ENCODE measurements at regions not wholly inside any gene's neighbourhood (a gene's known extent, or its start where the extent isn't known, plus 50 kb on each side); places are given as distances from the start of the nearest gene placed in this dataset.

DNA sequence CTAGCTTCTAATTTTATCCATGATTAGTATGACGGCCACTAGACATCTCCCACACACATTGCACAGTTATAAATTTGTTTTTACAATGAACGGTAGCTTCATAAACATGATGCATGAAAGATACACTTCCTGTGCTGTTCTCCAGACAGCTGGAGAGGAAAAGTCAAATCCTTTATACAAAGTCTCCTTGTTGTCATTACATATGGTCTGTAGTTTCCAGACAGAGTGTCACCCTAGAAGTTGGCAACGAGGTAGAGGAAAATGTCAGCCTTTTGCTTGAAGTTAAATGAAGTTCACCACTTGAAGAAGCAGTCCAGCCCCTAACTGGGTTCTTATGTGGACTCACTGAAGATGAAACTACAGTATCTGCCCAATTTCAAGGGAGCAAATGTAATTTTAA lies 253.0 kb upstream of the P2RY1 start:
- Histone ChIP-seq H3K4me3 (ENCODE audit: insufficient read depth, low read length, poor library complexity, severe bottlenecking) (no peak overlapping the region), H3K79me2 (ENCODE audit: insufficient read depth, low read length) (no peaks in the 10 kb centered on the region), H3K9me2 (replicated peaks; ENCODE audit: insufficient read depth, low read length) (no peaks in the 10 kb centered on the region), H2AFZ (ENCODE audit: low read depth, low read length, severe bottlenecking) (no peak overlapping the region), H3K9ac (ENCODE audit: low read length) (no peak overlapping the region), H3K36me3 (ENCODE audit: low read length) (no peaks in the 10 kb centered on the region), H3K27me3 (ENCODE audit: low read length) (no peaks in the 10 kb centered on the region), H3K9me3 (ENCODE audit: insufficient read depth, low read length) (no peaks in the 10 kb centered on the region), H4K20me1 (ENCODE audit: low read depth, low read length) (no peaks in the 10 kb centered on the region), H3K4me2 (ENCODE audit: low read depth, low read length, poor library complexity, severe bottlenecking) (no peak overlapping the region), H3K27ac (ENCODE audit: low read depth, low read length) (no peak overlapping the region), H3F3A (ENCODE audit: insufficient read depth) (no peaks in the 10 kb centered on the region)
- TF ChIP-seq EZH2phosphoT487 (conservative IDR thresholded peaks at IDR 0.05; ENCODE audit: low read length): no peak
- TF ChIP-seq, protein P1, sequence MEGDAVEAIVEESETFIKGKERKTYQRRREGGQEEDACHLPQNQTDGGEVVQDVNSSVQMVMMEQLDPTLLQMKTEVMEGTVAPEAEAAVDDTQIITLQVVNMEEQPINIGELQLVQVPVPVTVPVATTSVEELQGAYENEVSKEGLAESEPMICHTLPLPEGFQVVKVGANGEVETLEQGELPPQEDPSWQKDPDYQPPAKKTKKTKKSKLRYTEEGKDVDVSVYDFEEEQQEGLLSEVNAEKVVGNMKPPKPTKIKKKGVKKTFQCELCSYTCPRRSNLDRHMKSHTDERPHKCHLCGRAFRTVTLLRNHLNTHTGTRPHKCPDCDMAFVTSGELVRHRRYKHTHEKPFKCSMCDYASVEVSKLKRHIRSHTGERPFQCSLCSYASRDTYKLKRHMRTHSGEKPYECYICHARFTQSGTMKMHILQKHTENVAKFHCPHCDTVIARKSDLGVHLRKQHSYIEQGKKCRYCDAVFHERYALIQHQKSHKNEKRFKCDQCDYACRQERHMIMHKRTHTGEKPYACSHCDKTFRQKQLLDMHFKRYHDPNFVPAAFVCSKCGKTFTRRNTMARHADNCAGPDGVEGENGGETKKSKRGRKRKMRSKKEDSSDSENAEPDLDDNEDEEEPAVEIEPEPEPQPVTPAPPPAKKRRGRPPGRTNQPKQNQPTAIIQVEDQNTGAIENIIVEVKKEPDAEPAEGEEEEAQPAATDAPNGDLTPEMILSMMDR (IDR thresholded peaks at IDR 0.05; ENCODE audit: insufficient read depth, low read length, poor library complexity, severe bottlenecking): no peak

DNA sequence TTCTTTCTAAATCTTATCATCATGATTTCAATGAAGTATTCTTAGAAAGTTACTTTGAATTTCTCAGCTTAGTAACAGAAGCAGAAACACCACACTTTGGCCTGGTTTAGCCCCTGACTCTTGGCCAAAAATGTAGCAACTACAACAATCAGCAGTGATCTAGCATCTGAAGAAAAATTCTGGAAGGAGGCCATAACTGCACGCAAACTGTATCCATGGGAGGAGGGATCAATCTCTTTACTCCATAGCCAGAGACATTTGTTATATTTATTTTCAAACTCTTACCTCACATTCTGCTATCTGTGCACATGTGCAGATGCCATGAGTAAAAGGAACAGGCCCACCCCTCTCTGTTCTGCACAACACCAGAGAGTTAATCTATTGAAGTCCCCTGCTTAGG lies 251.0 kb upstream of the P2RY1 start:
- H3K27ac ChIP-seq (ENCODE audit: low read depth, low read length): no peak overlapping the region
- H4K20me1 ChIP-seq (ENCODE audit: low read depth, low read length): no peaks in the 10 kb centered on the region
- TF ChIP-seq EZH2phosphoT487 (conservative IDR thresholded peaks at IDR 0.05; ENCODE audit: low read length): no peak
- TF ChIP-seq, protein P1 (IDR thresholded peaks at IDR 0.05; ENCODE audit: insufficient read depth, low read length, poor library complexity, severe bottlenecking): no peak
- no peak overlapping the region for H2AFZ ChIP-seq (ENCODE audit: low read depth, low read length, severe bottlenecking)
- no peaks in the 10 kb centered on the region for H3K27me3 ChIP-seq (ENCODE audit: low read length)
- H3K9me3 ChIP-seq (ENCODE audit: insufficient read depth, low read length): no peaks in the 10 kb centered on the region
- no peaks in the 10 kb centered on the region for H3K36me3 ChIP-seq (ENCODE audit: low read length)
- H3K9ac ChIP-seq (ENCODE audit: low read length): no peak overlapping the region
- H3K79me2 ChIP-seq (ENCODE audit: insufficient read depth, low read length): no peaks in the 10 kb centered on the region
- no peak overlapping the region for H3K4me3 ChIP-seq (ENCODE audit: insufficient read depth, low read length, poor library complexity, severe bottlenecking)
- H3K4me2 ChIP-seq (ENCODE audit: low read depth, low read length, poor library complexity, severe bottlenecking): no peak overlapping the region
- no peaks in the 10 kb centered on the region for H3F3A ChIP-seq (ENCODE audit: insufficient read depth)
- no peaks in the 10 kb centered on the region for H3K9me2 ChIP-seq (replicated peaks; ENCODE audit: insufficient read depth, low read length)

- H3F3A ChIP-seq (ENCODE audit: insufficient read depth): no peaks in the 10 kb centered on the region
- TF ChIP-seq EZH2phosphoT487 (conservative IDR thresholded peaks at IDR 0.05; ENCODE audit: low read length): no peak
- TF ChIP-seq, protein P1 (IDR thresholded peaks at IDR 0.05; ENCODE audit: insufficient read depth, low read length, poor library complexity, severe bottlenecking): no peak
- no peak overlapping the region for H3K4me3 ChIP-seq (ENCODE audit: insufficient read depth, low read length, poor library complexity, severe bottlenecking)
- no peak overlapping the region for H3K9ac ChIP-seq (ENCODE audit: low read length)
- no peaks in the 10 kb centered on the region for H3K79me2 ChIP-seq (ENCODE audit: insufficient read depth, low read length)
- H2AFZ ChIP-seq (ENCODE audit: low read depth, low read length, severe bottlenecking): no peak overlapping the region
- no peak overlapping the region for H3K27ac ChIP-seq (ENCODE audit: low read depth, low read length)
- H3K27me3 ChIP-seq (ENCODE audit: low read length): no peaks in the 10 kb centered on the region
- no peak overlapping the region for H3K4me2 ChIP-seq (ENCODE audit: low read depth, low read length, poor library complexity, severe bottlenecking)
- no peaks in the 10 kb centered on the region for H3K9me2 ChIP-seq (replicated peaks; ENCODE audit: insufficient read depth, low read length)
- H3K36me3 ChIP-seq (ENCODE audit: low read length): no peaks in the 10 kb centered on the region
- no peaks in the 10 kb centered on the region for H4K20me1 ChIP-seq (ENCODE audit: low read depth, low read length)
- no peaks in the 10 kb centered on the region for H3K9me3 ChIP-seq (ENCODE audit: insufficient read depth, low read length)
These were observed 248.0 kb upstream of the P2RY1 start for GRCh38 chr3:152586974-152587373.

Measured in SU-DHL-6 (cell line).